ENCODE measurements at regions not wholly inside any gene's neighbourhood (a gene's known extent, or its start where the extent isn't known, plus 50 kb on each side); places are given as distances from the start of the nearest gene placed in this dataset.

DNA sequence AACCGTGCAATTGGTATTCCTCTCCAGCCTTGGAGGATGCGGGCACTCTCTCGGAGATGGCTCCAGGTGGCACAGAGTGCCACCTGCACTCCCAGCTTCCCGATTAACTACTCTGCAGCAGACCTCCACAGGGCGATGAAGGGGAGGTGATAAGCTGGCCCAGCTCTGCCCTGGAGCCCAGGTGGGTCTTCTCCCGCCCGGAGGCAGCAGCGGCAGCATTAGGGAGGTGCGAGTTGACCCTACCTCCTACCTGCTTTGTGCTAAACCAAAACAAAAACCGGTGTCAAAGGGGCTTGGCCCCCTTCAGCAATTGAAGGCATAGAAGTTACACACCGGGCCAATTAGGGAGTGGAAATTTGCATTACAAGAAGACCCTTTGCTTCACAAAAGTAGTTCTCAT lies 137.4 kb upstream of the MAMLD1 start:
- TF ChIP-seq, protein P1, sequence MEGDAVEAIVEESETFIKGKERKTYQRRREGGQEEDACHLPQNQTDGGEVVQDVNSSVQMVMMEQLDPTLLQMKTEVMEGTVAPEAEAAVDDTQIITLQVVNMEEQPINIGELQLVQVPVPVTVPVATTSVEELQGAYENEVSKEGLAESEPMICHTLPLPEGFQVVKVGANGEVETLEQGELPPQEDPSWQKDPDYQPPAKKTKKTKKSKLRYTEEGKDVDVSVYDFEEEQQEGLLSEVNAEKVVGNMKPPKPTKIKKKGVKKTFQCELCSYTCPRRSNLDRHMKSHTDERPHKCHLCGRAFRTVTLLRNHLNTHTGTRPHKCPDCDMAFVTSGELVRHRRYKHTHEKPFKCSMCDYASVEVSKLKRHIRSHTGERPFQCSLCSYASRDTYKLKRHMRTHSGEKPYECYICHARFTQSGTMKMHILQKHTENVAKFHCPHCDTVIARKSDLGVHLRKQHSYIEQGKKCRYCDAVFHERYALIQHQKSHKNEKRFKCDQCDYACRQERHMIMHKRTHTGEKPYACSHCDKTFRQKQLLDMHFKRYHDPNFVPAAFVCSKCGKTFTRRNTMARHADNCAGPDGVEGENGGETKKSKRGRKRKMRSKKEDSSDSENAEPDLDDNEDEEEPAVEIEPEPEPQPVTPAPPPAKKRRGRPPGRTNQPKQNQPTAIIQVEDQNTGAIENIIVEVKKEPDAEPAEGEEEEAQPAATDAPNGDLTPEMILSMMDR (IDR thresholded peaks at IDR 0.05), result no peak
- TF ChIP-seq POLR2A (IDR thresholded peaks at IDR 0.05), result no peak
